ENCODE measurements at regions not wholly inside any gene's neighbourhood (a gene's known extent, or its start where the extent isn't known, plus 50 kb on each side); places are given as distances from the start of the nearest gene placed in this dataset.

DNA sequence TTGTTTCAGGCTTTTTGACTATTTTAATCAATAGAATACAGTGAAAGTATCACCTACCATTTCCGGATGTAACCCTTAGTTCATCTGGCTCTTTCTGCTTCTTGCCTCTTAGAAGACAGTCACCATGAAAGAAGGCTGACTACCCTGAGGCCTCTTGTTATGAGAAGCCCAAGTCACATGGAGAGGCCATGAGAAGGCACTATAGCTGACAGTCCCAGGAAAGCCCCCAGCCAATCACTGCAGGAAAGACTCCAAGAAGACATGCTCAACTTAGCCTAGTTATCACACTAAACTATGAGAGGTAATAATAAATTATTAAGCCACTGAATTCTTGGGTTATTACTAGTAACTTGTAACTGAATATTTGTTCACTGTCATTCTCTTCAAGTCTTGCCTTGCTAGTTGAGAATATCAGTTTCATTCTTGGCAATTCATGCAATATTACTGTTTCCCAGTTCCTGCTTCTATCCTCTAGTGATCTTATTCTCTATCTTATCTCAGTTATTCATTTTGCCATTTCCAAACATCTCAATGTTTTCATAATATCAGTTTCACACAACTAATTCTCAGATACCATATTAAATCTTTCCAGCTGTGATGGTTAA is 57.1 kb upstream of the GUCY1A1 start:
- H3K36me3 ChIP-seq (ENCODE audit: insufficient read depth, low read length): no peaks in the 10 kb centered on the region
- H3K9me3 ChIP-seq (ENCODE audit: low read length): no peaks in the 10 kb centered on the region
- no peaks in the 10 kb centered on the region for H3K79me2 ChIP-seq (ENCODE audit: insufficient read depth, low read length)
- no peaks in the 10 kb centered on the region for H4K20me1 ChIP-seq (ENCODE audit: insufficient read depth, low read length)
- H3K27me3 ChIP-seq (ENCODE audit: insufficient read depth, low read length): no peaks in the 10 kb centered on the region
- no peak overlapping the region for H3K4me2 ChIP-seq (ENCODE audit: low read length)
- no peak overlapping the region for H3K27ac ChIP-seq (ENCODE audit: low read depth, low read length, poor library complexity, severe bottlenecking)
- H2AFZ ChIP-seq (ENCODE audit: low read length): no peak overlapping the region
- no peak overlapping the region for H3K9ac ChIP-seq (ENCODE audit: low read length)
- no peaks in the 10 kb centered on the region for H3K9me2 ChIP-seq (ENCODE audit: low read depth, low read length)
- no peaks in the 10 kb centered on the region for H3F3A ChIP-seq (ENCODE audit: insufficient read depth, low read length)
- no peak overlapping the region for H3K4me3 ChIP-seq (ENCODE audit: low read depth, low read length, poor library complexity, severe bottlenecking)
- no peak for TF ChIP-seq EZH2 (IDR thresholded peaks at IDR 0.05; ENCODE audit: borderline replicate concordance, low read length)
- TF ChIP-seq, protein P1, sequence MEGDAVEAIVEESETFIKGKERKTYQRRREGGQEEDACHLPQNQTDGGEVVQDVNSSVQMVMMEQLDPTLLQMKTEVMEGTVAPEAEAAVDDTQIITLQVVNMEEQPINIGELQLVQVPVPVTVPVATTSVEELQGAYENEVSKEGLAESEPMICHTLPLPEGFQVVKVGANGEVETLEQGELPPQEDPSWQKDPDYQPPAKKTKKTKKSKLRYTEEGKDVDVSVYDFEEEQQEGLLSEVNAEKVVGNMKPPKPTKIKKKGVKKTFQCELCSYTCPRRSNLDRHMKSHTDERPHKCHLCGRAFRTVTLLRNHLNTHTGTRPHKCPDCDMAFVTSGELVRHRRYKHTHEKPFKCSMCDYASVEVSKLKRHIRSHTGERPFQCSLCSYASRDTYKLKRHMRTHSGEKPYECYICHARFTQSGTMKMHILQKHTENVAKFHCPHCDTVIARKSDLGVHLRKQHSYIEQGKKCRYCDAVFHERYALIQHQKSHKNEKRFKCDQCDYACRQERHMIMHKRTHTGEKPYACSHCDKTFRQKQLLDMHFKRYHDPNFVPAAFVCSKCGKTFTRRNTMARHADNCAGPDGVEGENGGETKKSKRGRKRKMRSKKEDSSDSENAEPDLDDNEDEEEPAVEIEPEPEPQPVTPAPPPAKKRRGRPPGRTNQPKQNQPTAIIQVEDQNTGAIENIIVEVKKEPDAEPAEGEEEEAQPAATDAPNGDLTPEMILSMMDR (IDR thresholded peaks at IDR 0.05; ENCODE audit: low read length): no peak
- H3K4me1 ChIP-seq (ENCODE audit: insufficient read depth, low read length, severe bottlenecking): no peaks in the 10 kb centered on the region

DNA sequence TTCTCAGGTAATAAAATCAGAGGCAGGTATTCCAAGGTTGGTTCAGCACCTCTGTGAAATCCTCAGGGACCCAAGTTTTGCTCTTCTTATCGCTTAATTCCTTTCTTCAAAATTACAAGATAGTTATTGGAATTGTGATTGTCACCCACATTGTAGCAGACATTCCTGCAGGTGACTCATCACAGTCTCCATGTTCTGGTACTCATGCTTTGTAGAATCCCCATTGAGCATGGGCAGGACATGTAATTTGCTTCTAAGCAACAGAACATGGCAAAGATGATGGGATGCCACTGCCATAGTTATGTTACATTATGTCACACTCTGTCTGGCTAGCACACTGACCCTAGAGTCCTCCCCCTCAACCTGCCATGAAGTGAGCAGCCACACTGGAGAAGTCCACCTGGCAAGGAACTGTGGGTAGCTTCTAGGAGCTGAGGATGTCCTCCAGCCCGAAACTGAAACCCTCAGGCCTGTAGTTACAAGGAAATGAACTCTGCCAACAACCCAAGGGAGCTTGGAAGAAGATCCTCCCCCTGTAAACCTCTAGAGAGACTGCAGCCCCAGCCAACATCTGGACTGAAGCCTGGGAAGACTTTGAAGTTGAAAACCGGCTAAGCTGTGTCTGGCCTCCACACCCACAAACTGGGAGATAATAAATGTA is 58.3 kb upstream of the GUCY1A1 start:
- Histone ChIP-seq H3F3A (ENCODE audit: insufficient read depth, low read length) (no peaks in the 10 kb centered on the region), H2AFZ (ENCODE audit: low read length) (no peak overlapping the region), H3K36me3 (ENCODE audit: insufficient read depth, low read length) (no peaks in the 10 kb centered on the region), H3K9me3 (ENCODE audit: low read length) (no peaks in the 10 kb centered on the region), H4K20me1 (ENCODE audit: insufficient read depth, low read length) (no peaks in the 10 kb centered on the region), H3K27ac (ENCODE audit: low read depth, low read length, poor library complexity, severe bottlenecking) (no peak overlapping the region), H3K9me2 (ENCODE audit: low read depth, low read length) (no peaks in the 10 kb centered on the region), H3K79me2 (ENCODE audit: insufficient read depth, low read length) (no peaks in the 10 kb centered on the region), H3K27me3 (ENCODE audit: insufficient read depth, low read length) (no peaks in the 10 kb centered on the region), H3K9ac (ENCODE audit: low read length) (no peak overlapping the region), H3K4me1 (ENCODE audit: insufficient read depth, low read length, severe bottlenecking) (no peaks in the 10 kb centered on the region), H3K4me2 (ENCODE audit: low read length) (no peak overlapping the region), H3K4me3 (ENCODE audit: low read depth, low read length, poor library complexity, severe bottlenecking) (no peak overlapping the region)
- TF ChIP-seq, protein P1 (IDR thresholded peaks at IDR 0.05; ENCODE audit: low read length): no peak
- TF ChIP-seq EZH2 (IDR thresholded peaks at IDR 0.05; ENCODE audit: borderline replicate concordance, low read length): no peak

DNA sequence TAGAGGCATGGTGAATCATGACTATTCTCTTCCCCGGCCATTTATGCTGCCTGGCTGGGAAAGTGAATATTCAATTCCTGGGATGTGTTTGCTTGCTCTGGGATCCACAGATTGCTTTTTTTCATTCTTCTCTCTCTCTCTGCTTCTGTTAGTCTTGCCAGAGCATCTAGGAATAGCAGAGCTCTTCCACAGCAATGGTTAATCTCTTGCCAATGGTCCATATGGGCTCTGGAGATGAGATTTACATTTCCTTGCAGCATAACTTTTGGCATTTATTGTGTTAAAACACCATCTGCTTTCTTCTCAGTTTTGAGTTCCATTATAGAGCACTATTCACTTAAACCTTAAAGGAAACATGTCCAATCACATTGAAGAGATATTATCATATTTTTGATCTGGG is 59.2 kb upstream of the GUCY1A1 start:
- H3K36me3 ChIP-seq (ENCODE audit: insufficient read depth, low read length): no peaks in the 10 kb centered on the region
- H3K27ac ChIP-seq (ENCODE audit: low read depth, low read length, poor library complexity, severe bottlenecking): no peak overlapping the region
- H3F3A ChIP-seq (ENCODE audit: insufficient read depth, low read length): no peaks in the 10 kb centered on the region
- no peaks in the 10 kb centered on the region for H3K79me2 ChIP-seq (ENCODE audit: insufficient read depth, low read length)
- TF ChIP-seq, protein P1 (IDR thresholded peaks at IDR 0.05; ENCODE audit: low read length): no peak
- TF ChIP-seq EZH2 (IDR thresholded peaks at IDR 0.05; ENCODE audit: borderline replicate concordance, low read length): no peak
- no peaks in the 10 kb centered on the region for H3K4me1 ChIP-seq (ENCODE audit: insufficient read depth, low read length, severe bottlenecking)
- H2AFZ ChIP-seq (ENCODE audit: low read length): no peak overlapping the region
- H3K27me3 ChIP-seq (ENCODE audit: insufficient read depth, low read length): no peaks in the 10 kb centered on the region
- no peak overlapping the region for H3K4me2 ChIP-seq (ENCODE audit: low read length)
- no peaks in the 10 kb centered on the region for H4K20me1 ChIP-seq (ENCODE audit: insufficient read depth, low read length)
- H3K4me3 ChIP-seq (ENCODE audit: low read depth, low read length, poor library complexity, severe bottlenecking): no peak overlapping the region
- no peak overlapping the region for H3K9ac ChIP-seq (ENCODE audit: low read length)
- H3K9me3 ChIP-seq (ENCODE audit: low read length): no peaks in the 10 kb centered on the region
- H3K9me2 ChIP-seq (ENCODE audit: low read depth, low read length): no peaks in the 10 kb centered on the region

Measured in OCI-LY1 (cell line).